Gastroesophageal sphincter (tissue), 3 donors: ENCODE measurements at regions not wholly inside any gene's neighbourhood (a gene's known extent, or its start where the extent isn't known, plus 50 kb on each side); places are given as distances from the start of the nearest gene placed in this dataset.

Experiments
- CTCF ChIP-seq, 4 experiments: fragments of 200-600 bp in 2 of 4; fragments of 450-650 bp in 2 of 4; sonication (generic) in 1 of 4; IDR thresholded peaks; one replicate each; pipeline ENCODE4 v1.5.1; 2017 to 2019; ENCODE audit warnings: antibody characterized with exemption in 4 of 4, mild to moderate bottlenecking in 2 of 4, moderate library complexity in 2 of 4
- EP300 ChIP-seq: sonication (generic); formaldehyde crosslinking; IDR thresholded peaks from one replicate; pipeline ENCODE4 v1.6.1; 2017; ENCODE audit warnings: antibody characterized with exemption, mild to moderate bottlenecking
- POLR2A ChIP-seq, 2 donors: fragments of 450-650 bp; IDR thresholded peaks; one replicate each; pipeline ENCODE4 v1.6.1; 2017; ENCODE audit warnings: antibody characterized with exemption in 2 of 2, mild to moderate bottlenecking in 2 of 2, moderate library complexity in 1 of 2

DNA sequence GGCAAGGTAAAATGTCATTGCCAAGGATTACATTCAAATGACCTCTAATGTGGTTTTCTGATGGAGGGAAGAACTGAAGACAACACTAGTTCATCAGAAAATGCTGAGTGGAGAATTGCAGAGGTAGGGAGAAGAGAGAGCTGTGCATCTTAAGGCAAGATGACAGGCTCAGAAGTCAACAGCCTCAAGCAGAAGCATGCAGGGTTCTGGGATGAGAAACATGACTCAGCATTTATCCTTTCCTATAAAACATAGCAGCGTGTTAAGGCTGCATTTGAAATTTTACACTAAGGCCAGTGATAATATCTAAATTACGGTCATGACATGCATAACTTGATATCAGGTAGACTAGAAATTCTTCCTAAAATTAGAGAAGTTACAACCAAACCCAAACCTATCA is 53.7 kb upstream of the DYRK2 start:
- TF ChIP-seq POLR2A (IDR thresholded peaks at IDR 0.05) (no peak), CTCF (IDR thresholded peaks at IDR 0.05) (no peak), EP300 (no peak)
